ENCODE measurements at regions not wholly inside any gene's neighbourhood (a gene's known extent, or its start where the extent isn't known, plus 50 kb on each side); places are given as distances from the start of the nearest gene placed in this dataset.

GRCh38 chr18:77590943-77591515, 341.4 kb downstream of the GALR1 start:
- no peak overlapping the region for H3K4me2 ChIP-seq (ENCODE audit: low read length)
- H4K20me1 ChIP-seq (ENCODE audit: control insufficient read depth, insufficient read depth, low read depth, low read length), result no peaks in the 10 kb centered on the region

DNA sequence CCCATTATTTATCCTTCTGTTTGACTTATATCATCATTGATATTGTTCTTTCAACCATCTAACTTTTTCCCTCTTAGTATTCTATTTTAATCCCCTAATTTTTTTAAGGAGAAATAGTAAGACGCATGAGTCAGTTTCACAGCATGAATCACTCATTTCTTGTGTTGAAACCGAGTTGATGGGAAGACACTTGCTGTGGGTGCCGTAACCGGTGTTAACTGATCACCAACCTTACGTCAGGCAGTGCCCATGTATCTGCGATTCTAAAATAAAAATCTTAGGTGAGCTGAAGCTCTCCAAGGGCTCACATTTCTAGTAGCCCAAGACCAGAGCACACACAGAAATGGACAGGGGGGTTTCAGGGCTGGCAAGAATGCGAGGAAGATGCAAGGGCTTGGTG, 348.1 kb downstream of the GALR1 start:
- Histone ChIP-seq H3K4me1 (ENCODE audit: control insufficient read depth, low read length) (no peaks in the 10 kb centered on the region), H3F3A (ENCODE audit: control insufficient read depth, insufficient read depth) (no peaks in the 10 kb centered on the region), H3K4me3 (ENCODE audit: low read length) (no peak overlapping the region), H3K9me3 (ENCODE audit: control insufficient read depth, insufficient read depth, low read length) (no peaks in the 10 kb centered on the region), H3K4me2 (ENCODE audit: low read length) (no peak overlapping the region), H3K36me3 (ENCODE audit: control insufficient read depth, low read length) (no peaks in the 10 kb centered on the region), H3K9me2 (replicated peaks; ENCODE audit: control insufficient read depth, low read length) (no peaks in the 10 kb centered on the region), H3K27ac (ENCODE audit: low read depth, low read length) (no peak overlapping the region), H3K79me2 (ENCODE audit: control insufficient read depth, low read length) (no peaks in the 10 kb centered on the region), H4K20me1 (ENCODE audit: control insufficient read depth, insufficient read depth, low read depth, low read length) (no peaks in the 10 kb centered on the region), H3K27me3 (ENCODE audit: control insufficient read depth, low read length) (no peaks in the 10 kb centered on the region)
- TF ChIP-seq EZH2phosphoT487 (IDR thresholded peaks at IDR 0.05; ENCODE audit: borderline replicate concordance, low read length) (no peak), CTCF (IDR thresholded peaks at IDR 0.05; ENCODE audit: low read depth, low read length, poor library complexity, severe bottlenecking) (no peak)

More at GRCh38 chr18:77590943-77591515, 341.4 kb downstream of the GALR1 start:
- no peaks in the 10 kb centered on the region for H3K9me2 ChIP-seq (replicated peaks; ENCODE audit: control insufficient read depth, low read length)
- TF ChIP-seq EZH2phosphoT487 (IDR thresholded peaks at IDR 0.05; ENCODE audit: borderline replicate concordance, low read length) (no peak), CTCF (IDR thresholded peaks at IDR 0.05; ENCODE audit: low read depth, low read length, poor library complexity, severe bottlenecking) (no peak)
- H3F3A ChIP-seq (ENCODE audit: control insufficient read depth, insufficient read depth), result no peaks in the 10 kb centered on the region
- no peak overlapping the region for H3K4me3 ChIP-seq (ENCODE audit: low read length)
- no peaks in the 10 kb centered on the region for H3K9me3 ChIP-seq (ENCODE audit: control insufficient read depth, insufficient read depth, low read length)
- no peaks in the 10 kb centered on the region for H3K4me1 ChIP-seq (ENCODE audit: control insufficient read depth, low read length)
- H3K27me3 ChIP-seq (ENCODE audit: control insufficient read depth, low read length), result no peaks in the 10 kb centered on the region
- no peaks in the 10 kb centered on the region for H3K36me3 ChIP-seq (ENCODE audit: control insufficient read depth, low read length)
- H3K79me2 ChIP-seq (ENCODE audit: control insufficient read depth, low read length), result no peaks in the 10 kb centered on the region
- H3K27ac ChIP-seq (ENCODE audit: low read depth, low read length), result no peak overlapping the region

- Histone ChIP-seq H3K79me2 (ENCODE audit: control insufficient read depth, low read length) (no peaks in the 10 kb centered on the region), H3K4me3 (ENCODE audit: low read length) (no peak overlapping the region), H3F3A (ENCODE audit: control insufficient read depth, insufficient read depth) (no peaks in the 10 kb centered on the region), H4K20me1 (ENCODE audit: control insufficient read depth, insufficient read depth, low read depth, low read length) (no peaks in the 10 kb centered on the region), H3K27ac (ENCODE audit: low read depth, low read length) (no peak overlapping the region), H3K36me3 (ENCODE audit: control insufficient read depth, low read length) (no peaks in the 10 kb centered on the region), H3K9me2 (replicated peaks; ENCODE audit: control insufficient read depth, low read length) (no peaks in the 10 kb centered on the region), H3K9me3 (ENCODE audit: control insufficient read depth, insufficient read depth, low read length) (no peaks in the 10 kb centered on the region), H3K27me3 (ENCODE audit: control insufficient read depth, low read length) (no peaks in the 10 kb centered on the region), H3K4me2 (ENCODE audit: low read length) (no peak overlapping the region), H3K4me1 (ENCODE audit: control insufficient read depth, low read length) (no peaks in the 10 kb centered on the region)
- TF ChIP-seq EZH2phosphoT487 (IDR thresholded peaks at IDR 0.05; ENCODE audit: borderline replicate concordance, low read length), result no peak
Measured at GRCh38 chr18:77600674-77601073, 351.0 kb downstream of the GALR1 start.

GRCh38 chr18:77601567-77601966, 351.9 kb downstream of the GALR1 start:
- no peaks in the 10 kb centered on the region for H3K79me2 ChIP-seq (ENCODE audit: control insufficient read depth, low read length)
- H3K9me3 ChIP-seq (ENCODE audit: control insufficient read depth, insufficient read depth, low read length), result no peaks in the 10 kb centered on the region
- no peaks in the 10 kb centered on the region for H3K36me3 ChIP-seq (ENCODE audit: control insufficient read depth, low read length)
- H3F3A ChIP-seq (ENCODE audit: control insufficient read depth, insufficient read depth), result no peaks in the 10 kb centered on the region
- H3K27me3 ChIP-seq (ENCODE audit: control insufficient read depth, low read length), result no peaks in the 10 kb centered on the region
- no peaks in the 10 kb centered on the region for H3K9me2 ChIP-seq (replicated peaks; ENCODE audit: control insufficient read depth, low read length)
- TF ChIP-seq EZH2phosphoT487 (IDR thresholded peaks at IDR 0.05; ENCODE audit: borderline replicate concordance, low read length), result no peak
- TF ChIP-seq CTCF (IDR thresholded peaks at IDR 0.05; ENCODE audit: low read depth, low read length, poor library complexity, severe bottlenecking), result no peak
- no peak overlapping the region for H3K4me2 ChIP-seq (ENCODE audit: low read length)
- no peaks in the 10 kb centered on the region for H4K20me1 ChIP-seq (ENCODE audit: control insufficient read depth, insufficient read depth, low read depth, low read length)
- no peaks in the 10 kb centered on the region for H3K4me1 ChIP-seq (ENCODE audit: control insufficient read depth, low read length)
- H3K27ac ChIP-seq (ENCODE audit: low read depth, low read length), result no peak overlapping the region
- H3K4me3 ChIP-seq (ENCODE audit: low read length), result no peak overlapping the region
